Type B pancreatic cell (in vitro differentiated cells): ENCODE measurements at regions not wholly inside any gene's neighbourhood (a gene's known extent, or its start where the extent isn't known, plus 50 kb on each side); places are given as distances from the start of the nearest gene placed in this dataset.

ENCODE experiments used
- DNase-seq: peaks from one replicate; pipeline ENCODE4 v3.0.0; 2021; ENCODE audit warnings: mixed read lengths; ENCODE audit not compliant: unreplicated experiment; ENCODE audit errors: extremely low spot score
- H3K27ac Mint-ChIP-seq: 2 replicates; pipeline ENCODE4 v1.8.0; 2021; ENCODE audit warnings: mild to moderate bottlenecking, mixed read lengths
- H3K27me3 Mint-ChIP-seq: 2 replicates; pipeline ENCODE4 v1.8.0; 2021; ENCODE audit warnings: mixed read lengths
- H3K36me3 Mint-ChIP-seq: 2 replicates; pipeline ENCODE4 v1.8.0; 2021; ENCODE audit warnings: mixed read lengths
- H3K4me1 Mint-ChIP-seq: one replicate; pipeline ENCODE4 v1.8.0; 2021; ENCODE audit warnings: mixed read lengths; ENCODE audit not compliant: unreplicated experiment
- H3K4me3 Mint-ChIP-seq: 2 replicates; pipeline ENCODE4 v1.8.0; 2021; ENCODE audit warnings: mild to moderate bottlenecking, mixed read lengths
- H3K9me3 Mint-ChIP-seq: 2 replicates; pipeline ENCODE4 v1.8.0; 2021; ENCODE audit warnings: mixed read lengths
- CTCF ChIP-seq: fragments of 200-600 bp; sonication (generic); conservative IDR thresholded peaks from 2 replicates; pipeline ENCODE4 v1.5.0; 2021; ENCODE audit warnings: antibody characterized with exemption, mild to moderate bottlenecking

- no peaks in the 10 kb centered on the region for H3K27me3 Mint-ChIP-seq
- H3K4me3 Mint-ChIP-seq: no peak overlapping the region
- H3K36me3 Mint-ChIP-seq: peaks cover 3% of the 10 kb centered on the region
- no peak overlapping the region for H3K27ac Mint-ChIP-seq
- H3K9me3 Mint-ChIP-seq: no peaks in the 10 kb centered on the region
- TF ChIP-seq CTCF: no peak
- no peak for DNase-seq
- H3K4me1 Mint-ChIP-seq: peaks cover 36% of the 10 kb centered on the region
Observed at GRCh38 chr1:201637282-201638079, 98.6 kb downstream of the NAV1 start.

- no peak overlapping the region for H3K4me3 Mint-ChIP-seq
- no peaks in the 10 kb centered on the region for H3K9me3 Mint-ChIP-seq
- H3K4me1 Mint-ChIP-seq: peaks cover 36% of the 10 kb centered on the region
- H3K27ac Mint-ChIP-seq: no peak overlapping the region
- TF ChIP-seq CTCF: no peak
- no peak for DNase-seq
- peaks cover 3% of the 10 kb centered on the region for H3K36me3 Mint-ChIP-seq
- H3K27me3 Mint-ChIP-seq: no peaks in the 10 kb centered on the region
Observed at GRCh38 chr1:201639391-201639790, 100.5 kb downstream of the NAV1 start.

- peaks cover 7% of the 10 kb centered on the region for H3K36me3 Mint-ChIP-seq
- H3K9me3 Mint-ChIP-seq: no peaks in the 10 kb centered on the region
- no peak overlapping the region for H3K4me3 Mint-ChIP-seq
- H3K4me1 Mint-ChIP-seq: peaks cover 36% of the 10 kb centered on the region
- TF ChIP-seq CTCF: no peak
- H3K27me3 Mint-ChIP-seq: no peaks in the 10 kb centered on the region
- no peak for DNase-seq
- H3K27ac Mint-ChIP-seq: no peak overlapping the region
Observed at GRCh38 chr1:201639826-201640225, 100.9 kb downstream of the NAV1 start.

GRCh38 chr1:201640624-201641023 lies 101.7 kb downstream of the NAV1 start:
- Mint-ChIP-seq H3K27ac (no peak overlapping the region), H3K36me3 (peaks cover 8% of the 10 kb centered on the region)

GRCh38 chr1:201641524-201642253 lies 102.8 kb downstream of the NAV1 start:
- DNase-seq: no peak
- H3K36me3 Mint-ChIP-seq: peaks cover 8% of the 10 kb centered on the region
- peaks cover 10% of the 10 kb centered on the region for H3K27me3 Mint-ChIP-seq
- H3K27ac Mint-ChIP-seq: no peak overlapping the region
- H3K4me3 Mint-ChIP-seq: no peak overlapping the region
- H3K4me1 Mint-ChIP-seq: peaks cover 35% of the 10 kb centered on the region
- TF ChIP-seq CTCF: no peak
- H3K9me3 Mint-ChIP-seq: no peaks in the 10 kb centered on the region

More at GRCh38 chr1:201640624-201641023, 101.7 kb downstream of the NAV1 start:
- Mint-ChIP-seq H3K9me3 (no peaks in the 10 kb centered on the region), H3K27me3 (peaks cover under 1% of the 10 kb centered on the region), H3K4me3 (no peak overlapping the region), H3K4me1 (peaks cover 36% of the 10 kb centered on the region)
- DNase-seq: no peak
- no peak for TF ChIP-seq CTCF
